Keratinocyte (primary cell): ENCODE measurements at regions not wholly inside any gene's neighbourhood (a gene's known extent, or its start where the extent isn't known, plus 50 kb on each side); places are given as distances from the start of the nearest gene placed in this dataset.

ENCODE experiments used
- CTCF ChIP-seq, 3 experiments: IDR thresholded peaks in 1 of 3; conservative IDR thresholded peaks in 1 of 3; optimal IDR thresholded peaks in 1 of 3; 2 replicates in 2 of 3; 3 replicates in 1 of 3; pipeline versions ENCODE3 to v1.5.1; 2011; ENCODE audit warnings: low read length in 3 of 3, mild to moderate bottlenecking in 3 of 3, moderate library complexity in 2 of 3, control low read depth in 1 of 3, inconsistent platforms in 1 of 3; ENCODE audit not compliant: insufficient read depth in 2 of 3; ENCODE audit errors: extremely low read depth in 1 of 3
- EZH2 ChIP-seq: IDR thresholded peaks from one replicate; pipeline ENCODE4 v1.6.1; 2012; ENCODE audit warnings: inconsistent platforms, mild to moderate bottlenecking, low read length, moderate library complexity

GRCh38 chr11:110795112-110795624 is 82.9 kb upstream of the ARHGAP20 start:
- no peak for TF ChIP-seq CTCF (optimal IDR thresholded peaks at IDR 0.05 in 1 of 3, IDR thresholded peaks at IDR 0.05 in 1 of 3, conservative IDR thresholded peaks at IDR 0.05 in 1 of 3; ENCODE audit: extremely low read depth in 1 of 3, insufficient read depth in 2 of 3, low read length in 3 of 3)
- no peak for TF ChIP-seq EZH2
